ENCODE measurements at regions not wholly inside any gene's neighbourhood (a gene's known extent, or its start where the extent isn't known, plus 50 kb on each side); places are given as distances from the start of the nearest gene placed in this dataset.
A peak's percentile ranks its signal among the peaks of the same experiment; 100 is the strongest.

DNA sequence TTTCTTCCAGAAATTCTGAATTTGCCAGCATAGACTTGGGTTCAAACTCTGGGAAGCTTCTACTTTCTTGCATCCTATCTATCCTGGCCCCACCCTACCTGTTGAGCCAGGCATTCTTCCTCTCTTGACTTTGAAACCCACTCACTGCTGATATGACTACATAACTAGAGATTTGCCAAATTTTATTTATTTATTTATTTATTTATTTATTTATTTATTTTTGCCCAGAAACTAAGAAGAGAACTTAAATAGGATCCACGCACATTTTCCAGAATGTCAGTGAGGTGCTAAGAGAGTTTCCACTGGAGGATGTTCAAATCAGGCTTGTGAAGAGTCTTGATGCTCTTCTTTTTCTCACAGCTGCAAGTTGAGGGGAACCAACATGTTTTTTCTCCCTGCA, 487.8 kb upstream of the PODXL start:
- BruUV-seq (replicated peaks) = no TSS peak

DNA sequence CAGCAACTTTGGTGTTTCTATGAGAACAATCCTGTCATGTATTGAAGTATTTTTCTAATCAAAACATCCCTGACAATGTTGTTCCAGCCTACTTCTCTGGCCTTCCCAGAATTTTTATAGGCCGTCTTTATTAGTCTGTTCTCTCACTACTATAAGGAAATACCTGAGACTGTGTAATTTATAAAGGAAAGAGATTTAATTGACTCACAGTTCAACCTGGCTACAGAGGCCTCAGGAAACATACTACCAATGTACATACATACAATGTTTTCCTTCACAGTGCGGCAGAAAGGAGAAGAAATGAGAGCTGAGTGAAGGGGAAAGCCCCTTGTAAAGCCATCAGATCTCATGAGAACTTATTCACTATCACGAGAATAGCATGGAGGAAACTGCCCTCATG, 484.7 kb upstream of the PODXL start:
- H3K9me2 ChIP-seq (ENCODE audit: insufficient read depth) = no peaks in the 10 kb centered on the region
- H3K4me1 ChIP-seq (replicated peaks; ENCODE audit: insufficient read depth) = no peaks in the 10 kb centered on the region
- H3K9me3 ChIP-seq (ENCODE audit: insufficient read depth, low read depth) = peaks cover 3% of the 10 kb centered on the region; the same call in 1 of the 2 replicates
- no peaks in the 10 kb centered on the region for H3K27me3 ChIP-seq (ENCODE audit: insufficient read depth, low read depth)
- no peak overlapping the region for H3K27ac ChIP-seq
- TF ChIP-seq EZH2 (IDR thresholded peaks at IDR 0.05; ENCODE audit: low read depth) = no peak
- TF ChIP-seq, protein P1, sequence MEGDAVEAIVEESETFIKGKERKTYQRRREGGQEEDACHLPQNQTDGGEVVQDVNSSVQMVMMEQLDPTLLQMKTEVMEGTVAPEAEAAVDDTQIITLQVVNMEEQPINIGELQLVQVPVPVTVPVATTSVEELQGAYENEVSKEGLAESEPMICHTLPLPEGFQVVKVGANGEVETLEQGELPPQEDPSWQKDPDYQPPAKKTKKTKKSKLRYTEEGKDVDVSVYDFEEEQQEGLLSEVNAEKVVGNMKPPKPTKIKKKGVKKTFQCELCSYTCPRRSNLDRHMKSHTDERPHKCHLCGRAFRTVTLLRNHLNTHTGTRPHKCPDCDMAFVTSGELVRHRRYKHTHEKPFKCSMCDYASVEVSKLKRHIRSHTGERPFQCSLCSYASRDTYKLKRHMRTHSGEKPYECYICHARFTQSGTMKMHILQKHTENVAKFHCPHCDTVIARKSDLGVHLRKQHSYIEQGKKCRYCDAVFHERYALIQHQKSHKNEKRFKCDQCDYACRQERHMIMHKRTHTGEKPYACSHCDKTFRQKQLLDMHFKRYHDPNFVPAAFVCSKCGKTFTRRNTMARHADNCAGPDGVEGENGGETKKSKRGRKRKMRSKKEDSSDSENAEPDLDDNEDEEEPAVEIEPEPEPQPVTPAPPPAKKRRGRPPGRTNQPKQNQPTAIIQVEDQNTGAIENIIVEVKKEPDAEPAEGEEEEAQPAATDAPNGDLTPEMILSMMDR (conservative IDR thresholded peaks at IDR 0.05) = no peak
- no peak overlapping the region for H2AFZ ChIP-seq
- intact Hi-C loops (cut with micrococcal nuclease; ENCODE audit: unreplicated experiment) = no loop called here
- no TSS peak for BruUV-seq (replicated peaks)
- H3K4me2 ChIP-seq = no peak overlapping the region
- ChIA-PET POLR2A (ENCODE audit: unreplicated experiment) (no interaction called here), CTCF (no interaction called here)
- H3K4me3 ChIP-seq = no peak overlapping the region
- H4K20me1 ChIP-seq (ENCODE audit: insufficient read depth) = no peaks in the 10 kb centered on the region
- H3K36me3 ChIP-seq (ENCODE audit: low read depth) = no peaks in the 10 kb centered on the region
- no peaks in the 10 kb centered on the region for H3F3A ChIP-seq (ENCODE audit: insufficient read depth, low read depth)
- H3K79me2 ChIP-seq (ENCODE audit: low read depth) = no peaks in the 10 kb centered on the region
- no peak for DNase-seq

More for the DNA sequence above, 487.8 kb upstream of the PODXL start:
- POLR2A ChIA-PET (ENCODE audit: unreplicated experiment) = no interaction called here
- no peaks in the 10 kb centered on the region for H3K4me1 ChIP-seq (replicated peaks; ENCODE audit: insufficient read depth)
- H3K36me3 ChIP-seq (ENCODE audit: low read depth) = no peaks in the 10 kb centered on the region
- no peak overlapping the region for H3K4me2 ChIP-seq
- H3K27me3 ChIP-seq (ENCODE audit: insufficient read depth, low read depth) = no peaks in the 10 kb centered on the region
- no peak overlapping the region for H3K27ac ChIP-seq
- no peaks in the 10 kb centered on the region for H3K79me2 ChIP-seq (ENCODE audit: low read depth)
- no peak overlapping the region for H3K4me3 ChIP-seq
- H3F3A ChIP-seq (ENCODE audit: insufficient read depth, low read depth) = no peaks in the 10 kb centered on the region
- intact Hi-C loops (cut with micrococcal nuclease; ENCODE audit: unreplicated experiment) = no loop called here
- H4K20me1 ChIP-seq (ENCODE audit: insufficient read depth) = no peaks in the 10 kb centered on the region
- no peaks in the 10 kb centered on the region for H3K9me2 ChIP-seq (ENCODE audit: insufficient read depth)
- H2AFZ ChIP-seq = no peak overlapping the region
- CTCF ChIA-PET = interaction anchor here (1.2 kb wide), 1 partner anchor 40 kb away, joined by 4 read pairs; no protein-coding TSS in a partner anchor
- peaks cover 3% of the 10 kb centered on the region; the same call in 1 of the 2 replicates for H3K9me3 ChIP-seq (ENCODE audit: insufficient read depth, low read depth)
- no peak for TF ChIP-seq EZH2 (IDR thresholded peaks at IDR 0.05; ENCODE audit: low read depth)
- TF ChIP-seq, protein P1 (conservative IDR thresholded peaks at IDR 0.05) = no peak
- DNase-seq = no peak

DNA sequence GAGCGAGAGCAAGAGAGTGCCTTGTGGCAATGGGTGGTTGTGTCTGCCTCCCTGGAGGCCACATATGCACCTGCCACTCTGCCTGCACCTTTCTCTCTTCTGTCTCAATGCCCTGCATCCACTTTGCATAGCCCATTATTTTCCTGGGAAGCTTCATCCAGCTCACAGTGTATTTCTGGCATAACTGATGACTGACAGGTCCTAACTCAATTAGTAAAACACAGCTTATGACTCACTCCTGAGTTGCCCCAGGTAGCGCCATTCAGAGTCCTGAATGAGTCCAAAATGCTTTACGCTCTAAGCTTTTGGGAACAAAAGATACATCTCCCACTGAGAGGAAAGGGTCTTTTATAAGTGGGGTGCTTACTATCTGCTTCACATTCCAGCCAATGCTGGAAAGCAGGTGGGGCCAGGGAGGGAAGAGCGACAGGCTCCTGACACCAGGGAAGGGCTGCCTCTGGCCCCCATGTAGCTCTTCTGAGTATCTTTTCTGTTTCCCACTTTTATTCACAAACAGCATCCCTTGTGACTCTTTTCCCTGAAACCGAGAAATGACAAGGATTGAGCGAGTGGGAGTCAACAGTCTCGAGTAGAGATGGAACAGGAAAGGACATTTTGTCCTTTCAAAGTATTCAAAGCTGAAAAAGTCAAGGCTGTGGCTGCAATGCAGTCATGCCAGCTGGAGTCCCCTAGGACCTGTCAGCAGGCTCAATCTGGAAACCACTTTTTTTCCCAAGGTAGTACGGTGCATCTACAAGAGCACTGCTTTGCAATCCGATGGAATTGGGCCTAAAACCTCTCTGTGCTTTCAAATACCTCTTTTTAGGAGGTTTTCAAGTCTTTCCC, 479.3 kb upstream of the PODXL start:
- H3K4me1 ChIP-seq (replicated peaks; ENCODE audit: insufficient read depth) = peaks cover 5% of the 10 kb centered on the region
- ChIA-PET CTCF (interaction anchor here (0.5 kb wide), 1 partner anchor 47 kb away, joined by 3 read pairs; no protein-coding TSS in a partner anchor), POLR2A (ENCODE audit: unreplicated experiment) (no interaction called here)
- no peak overlapping the region for H3K4me2 ChIP-seq
- H3K27ac ChIP-seq = no peak overlapping the region
- no peak overlapping the region for H2AFZ ChIP-seq
- intact Hi-C loops (cut with micrococcal nuclease; ENCODE audit: unreplicated experiment) = no loop called here
- no peaks in the 10 kb centered on the region for H3K79me2 ChIP-seq (ENCODE audit: low read depth)
- no peak overlapping the region for H3K4me3 ChIP-seq
- peak in 1 of 2 experiments; percentile 12 for DNase-seq
- H3K9me2 ChIP-seq (ENCODE audit: insufficient read depth) = no peaks in the 10 kb centered on the region
- no peaks in the 10 kb centered on the region for H3K27me3 ChIP-seq (ENCODE audit: insufficient read depth, low read depth)
- no peaks in the 10 kb centered on the region for H3K9me3 ChIP-seq (ENCODE audit: insufficient read depth, low read depth)
- no peaks in the 10 kb centered on the region for H4K20me1 ChIP-seq (ENCODE audit: insufficient read depth)
- TF ChIP-seq, protein P1 (conservative IDR thresholded peaks at IDR 0.05) = no peak
- no peak for TF ChIP-seq EZH2 (IDR thresholded peaks at IDR 0.05; ENCODE audit: low read depth)
- peaks cover 4% of the 10 kb centered on the region for H3F3A ChIP-seq (ENCODE audit: insufficient read depth, low read depth)
- BruUV-seq (replicated peaks) = no TSS peak
- H3K36me3 ChIP-seq (ENCODE audit: low read depth) = no peaks in the 10 kb centered on the region
